A673 (cell line): ENCODE measurements at regions not wholly inside any gene's neighbourhood (a gene's known extent, or its start where the extent isn't known, plus 50 kb on each side); places are given as distances from the start of the nearest gene placed in this dataset.

Source experiments
- EZH2 ChIP-seq: fragments of 200-600 bp; sonication (generic); IDR thresholded peaks from 2 replicates; pipeline ENCODE4 v1.6.1; 2017; ENCODE audit warnings: borderline replicate concordance, low read depth, mild to moderate bottlenecking, mixed read lengths, antibody characterized with exemption, low read length; ENCODE audit not compliant: poor library complexity, severe bottlenecking
- TF ChIP-seq, protein P1 (sequence below): fragments of 300-800, 200-600 bp; sonication (generic); conservative IDR thresholded peaks from 2 replicates; pipeline ENCODE4 v1.5.1; 2017; ENCODE audit warnings: low read depth, mild to moderate bottlenecking, antibody characterized with exemption, low read length, moderate library complexity, mixed read lengths

- TF ChIP-seq EZH2: no peak
- TF ChIP-seq, protein P1, sequence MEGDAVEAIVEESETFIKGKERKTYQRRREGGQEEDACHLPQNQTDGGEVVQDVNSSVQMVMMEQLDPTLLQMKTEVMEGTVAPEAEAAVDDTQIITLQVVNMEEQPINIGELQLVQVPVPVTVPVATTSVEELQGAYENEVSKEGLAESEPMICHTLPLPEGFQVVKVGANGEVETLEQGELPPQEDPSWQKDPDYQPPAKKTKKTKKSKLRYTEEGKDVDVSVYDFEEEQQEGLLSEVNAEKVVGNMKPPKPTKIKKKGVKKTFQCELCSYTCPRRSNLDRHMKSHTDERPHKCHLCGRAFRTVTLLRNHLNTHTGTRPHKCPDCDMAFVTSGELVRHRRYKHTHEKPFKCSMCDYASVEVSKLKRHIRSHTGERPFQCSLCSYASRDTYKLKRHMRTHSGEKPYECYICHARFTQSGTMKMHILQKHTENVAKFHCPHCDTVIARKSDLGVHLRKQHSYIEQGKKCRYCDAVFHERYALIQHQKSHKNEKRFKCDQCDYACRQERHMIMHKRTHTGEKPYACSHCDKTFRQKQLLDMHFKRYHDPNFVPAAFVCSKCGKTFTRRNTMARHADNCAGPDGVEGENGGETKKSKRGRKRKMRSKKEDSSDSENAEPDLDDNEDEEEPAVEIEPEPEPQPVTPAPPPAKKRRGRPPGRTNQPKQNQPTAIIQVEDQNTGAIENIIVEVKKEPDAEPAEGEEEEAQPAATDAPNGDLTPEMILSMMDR: no peak
Observed at GRCh38 chr1:181150842-181151241, 62.3 kb downstream of the IER5 start.
